Lower leg skin (tissue), 4 donors: ENCODE measurements at regions not wholly inside any gene's neighbourhood (a gene's known extent, or its start where the extent isn't known, plus 50 kb on each side); places are given as distances from the start of the nearest gene placed in this dataset.
A peak's percentile ranks its signal among the peaks of the same experiment; 100 is the strongest.

Experiments used
- DNase-seq, 2 donors: peaks; one replicate each; pipeline ENCODE4 v3.0.0-alpha.2; 2019; ENCODE audit warnings: low spot score in 2 of 2
- H3K4me3 ChIP-seq: fragments of 200-600 bp; sonication (generic); 2 replicates; pipeline ENCODE4 v1.5.1; 2017; ENCODE audit warnings: mild to moderate bottlenecking, low read depth; ENCODE audit not compliant: poor library complexity, severe bottlenecking
- CTCF ChIP-seq, 3 donors: fragments of 450-650 bp; IDR thresholded peaks; one replicate each; pipeline ENCODE4 v1.5.1; 2016; ENCODE audit warnings: antibody characterized with exemption in 3 of 3, mild to moderate bottlenecking in 3 of 3, moderate library complexity in 2 of 3
- POLR2A ChIP-seq, 2 donors: fragments of 450-650 bp; IDR thresholded peaks; one replicate each; pipeline ENCODE4 v1.6.1; 2016 to 2017; ENCODE audit warnings: antibody characterized with exemption in 2 of 2, mild to moderate bottlenecking in 1 of 2, moderate library complexity in 1 of 2
- WGBS, 2 donors: methylation state at CpG; one replicate each; pipeline ENCODE4 v1.1.5; 2018; 5-methylcytosine and 5-hydroxymethylcytosine counted together
- intact Hi-C: fragments of 100-400 bp; cut with DNase I; formaldehyde crosslinking; loops from one replicate; pipeline ENCODE4 v1.15.0; 2023; ENCODE audit warnings: low total_unique reads

DNA sequence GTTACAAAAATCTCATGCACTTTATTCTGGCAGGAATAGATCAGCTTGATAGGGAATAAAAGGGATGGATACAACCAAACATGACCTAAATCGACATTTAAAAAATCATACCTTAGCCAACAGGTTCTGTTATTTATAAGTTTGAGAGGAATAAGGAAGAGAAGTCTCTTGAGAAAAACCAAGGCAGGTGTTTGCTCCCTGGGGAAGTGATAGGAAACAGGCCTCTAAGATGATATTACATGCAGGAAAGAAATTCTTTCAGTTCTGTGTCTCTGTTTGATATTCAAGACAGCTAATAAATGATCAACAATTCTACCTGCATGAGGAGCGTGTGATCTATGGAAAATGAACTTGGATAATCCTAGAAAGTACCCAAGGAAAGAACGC is 184.8 kb upstream of the ZEB2 start:
- DNase-seq: no peak
- 75 to 91% methylated on average over 3 of the region's 3 CpGs for WGBS, 2 donors
- no peak for TF ChIP-seq CTCF (IDR thresholded peaks at IDR 0.05)
- TF ChIP-seq POLR2A (IDR thresholded peaks at IDR 0.05): no peak

GRCh38 chr2:144703852-144704708 is 184.2 kb upstream of the ZEB2 start:
- WGBS, 2 donors: 49 to 56% methylated on average over 6 of the region's 6 CpGs
- peak in 1 of 2 donors; percentile 54 for DNase-seq
- TF ChIP-seq CTCF (IDR thresholded peaks at IDR 0.05) (no peak), POLR2A (IDR thresholded peaks at IDR 0.05) (no peak)
- H3K4me3 ChIP-seq: no peak overlapping the region
- intact Hi-C loops: no loop called here

More for the DNA sequence above, 184.8 kb upstream of the ZEB2 start:
- intact Hi-C loops: no loop called here
- no peak overlapping the region for H3K4me3 ChIP-seq

GRCh38 chr2:144702051-144702450 is 182.1 kb upstream of the ZEB2 start:
- TF ChIP-seq CTCF (IDR thresholded peaks at IDR 0.05) (no peak), POLR2A (IDR thresholded peaks at IDR 0.05) (no peak)
- H3K4me3 ChIP-seq: no peak overlapping the region
- no peak for DNase-seq
- intact Hi-C loops: no loop called here
- 97 to 98% methylated on average over 1 of the region's 1 CpG for WGBS, 2 donors

DNA sequence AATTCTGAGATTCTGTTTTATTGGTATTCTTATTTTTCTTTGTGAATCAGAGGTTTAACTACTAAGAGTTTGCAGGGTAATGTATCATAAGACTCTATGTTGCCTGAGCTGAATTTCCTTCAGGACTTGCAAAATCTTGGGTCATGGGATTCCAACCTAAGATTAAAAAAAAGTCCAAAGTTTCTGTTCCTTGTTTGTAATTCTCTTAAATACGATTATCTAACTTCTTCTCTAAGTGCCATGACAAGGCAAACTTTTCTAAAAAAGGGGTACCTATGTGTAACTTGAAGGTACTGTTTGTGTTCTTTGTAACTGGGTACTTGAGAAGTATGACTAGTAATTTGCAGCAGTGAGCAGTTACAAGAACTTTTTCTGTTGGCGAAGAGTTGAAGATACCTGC is 181.3 kb upstream of the ZEB2 start:
- intact Hi-C loops: no loop called here
- 86 to 88% methylated on average over 2 of the region's 2 CpGs for WGBS, 2 donors
- no peak for TF ChIP-seq POLR2A (IDR thresholded peaks at IDR 0.05)
- no peak for TF ChIP-seq CTCF (IDR thresholded peaks at IDR 0.05)
- no peak for DNase-seq
- no peak overlapping the region for H3K4me3 ChIP-seq

GRCh38 chr2:144698156-144698555 is 178.2 kb upstream of the ZEB2 start:
- no peak overlapping the region for H3K4me3 ChIP-seq
- no peak for TF ChIP-seq POLR2A (IDR thresholded peaks at IDR 0.05)
- TF ChIP-seq CTCF (IDR thresholded peaks at IDR 0.05): no peak
- intact Hi-C loops: no loop called here
- no peak for DNase-seq
- WGBS, 2 donors: 97 to 99% methylated on average over 3 of the region's 3 CpGs

GRCh38 chr2:144695657-144696056 is 175.7 kb upstream of the ZEB2 start:
- WGBS, 2 donors: 65 to 68% methylated on average over 1 of the region's 1 CpG
- no peak overlapping the region for H3K4me3 ChIP-seq
- TF ChIP-seq CTCF (IDR thresholded peaks at IDR 0.05): no peak
- TF ChIP-seq POLR2A (IDR thresholded peaks at IDR 0.05): no peak
- DNase-seq: no peak
- intact Hi-C loops: no loop called here
